SU-DHL-6 (cell line): ENCODE measurements at regions not wholly inside any gene's neighbourhood (a gene's known extent, or its start where the extent isn't known, plus 50 kb on each side); places are given as distances from the start of the nearest gene placed in this dataset.

Experiments used
- H2AFZ ChIP-seq: fragments of 200-600 bp; sonication (generic); 2 replicates; pipeline ENCODE4 v1.6.1; 2014; ENCODE audit warnings: low read depth, mild to moderate bottlenecking, moderate library complexity, mixed read lengths, antibody characterized with exemption, low read length; ENCODE audit not compliant: severe bottlenecking
- H3F3A ChIP-seq: fragments of 200-600 bp; shearing (Covaris generic); 2 replicates; pipeline ENCODE4 v1.6.0; 2016; ENCODE audit warnings: antibody characterized with exemption, mild to moderate bottlenecking; ENCODE audit not compliant: insufficient read depth
- H3K27ac ChIP-seq: fragments of 200-600 bp; sonication (generic); 2 replicates; pipeline ENCODE4 v1.5.1; 2016; ENCODE audit warnings: low read depth, mild to moderate bottlenecking, low read length, moderate library complexity, mixed read lengths
- H3K27me3 ChIP-seq: fragments of 200-600 bp; sonication (generic), shearing (Covaris generic); 2 replicates; pipeline ENCODE4 v1.6.0; 2014; ENCODE audit warnings: mild to moderate bottlenecking, low read length
- H3K36me3 ChIP-seq: fragments of 200-600 bp; sonication (generic); 2 replicates; pipeline ENCODE4 v1.6.1; 2014; ENCODE audit warnings: mild to moderate bottlenecking, low read length, mixed read lengths
- H3K4me2 ChIP-seq: fragments of 300-600, 200-600 bp; shearing (Covaris generic), sonication (generic); 2 replicates; pipeline ENCODE4 v1.6.0; 2014; ENCODE audit warnings: low read length, low read depth, mild to moderate bottlenecking; ENCODE audit not compliant: poor library complexity, severe bottlenecking
- H3K4me3 ChIP-seq: fragments of 200-600 bp; sonication (generic); 2 replicates; pipeline ENCODE4 v1.5.1; 2014; ENCODE audit warnings: antibody characterized with exemption, low read length, mild to moderate bottlenecking, mixed read lengths; ENCODE audit not compliant: insufficient read depth, poor library complexity, severe bottlenecking
- H3K79me2 ChIP-seq: fragments of 200-600 bp; sonication (generic); 2 replicates; pipeline ENCODE4 v1.6.1; 2014; ENCODE audit warnings: mild to moderate bottlenecking, low read length, moderate library complexity; ENCODE audit not compliant: insufficient read depth
- H3K9ac ChIP-seq: fragments of 200-600 bp; sonication (generic); 2 replicates; pipeline ENCODE4 v1.7.0; 2014; ENCODE audit warnings: mild to moderate bottlenecking, low read length
- H3K9me2 ChIP-seq: fragments of 200-600 bp; sonication (generic); replicated peaks from 2 replicates; pipeline ENCODE4 v1.6.1; 2014; ENCODE audit warnings: low read length; ENCODE audit not compliant: insufficient read depth
- H3K9me3 ChIP-seq: fragments of 200-600 bp; sonication (generic); 2 replicates; pipeline ENCODE4 v1.6.1; 2014; ENCODE audit warnings: low read length, mixed read lengths; ENCODE audit not compliant: insufficient read depth
- H4K20me1 ChIP-seq: fragments of 200-600 bp; sonication (generic); 2 replicates; pipeline ENCODE4 v1.6.1; 2014; ENCODE audit warnings: low read depth, mild to moderate bottlenecking, antibody characterized with exemption, low read length, moderate library complexity, mixed read lengths
- CTCF ChIP-seq: fragments of 200-600 bp; sonication (generic); IDR thresholded peaks from one replicate; pipeline ENCODE4 v1.5.1; 2017; ENCODE audit warnings: antibody characterized with exemption, mild to moderate bottlenecking, low read length, moderate library complexity; ENCODE audit not compliant: insufficient read depth, poor library complexity, severe bottlenecking
- EZH2phosphoT487 ChIP-seq: fragments of 200-600 bp; sonication (generic), shearing (Covaris generic); conservative IDR thresholded peaks from 2 replicates; pipeline ENCODE4 v1.6.1; 2018; ENCODE audit warnings: mild to moderate bottlenecking, antibody characterized with exemption, low read length, moderate library complexity, mixed read lengths

GRCh38 chr2:164187121-164187520 lies 434.2 kb downstream of the GRB14 start:
- TF ChIP-seq EZH2phosphoT487 (no peak), CTCF (no peak)
- Histone ChIP-seq H3K79me2 (no peaks in the 10 kb centered on the region), H3K4me2 (no peak overlapping the region), H3K9ac (no peak overlapping the region), H2AFZ (no peak overlapping the region), H3K9me2 (no peaks in the 10 kb centered on the region), H3K27me3 (no peaks in the 10 kb centered on the region), H3K9me3 (no peaks in the 10 kb centered on the region), H4K20me1 (no peaks in the 10 kb centered on the region), H3F3A (no peaks in the 10 kb centered on the region), H3K36me3 (no peaks in the 10 kb centered on the region), H3K4me3 (no peak overlapping the region), H3K27ac (no peak overlapping the region)

GRCh38 chr2:164186591-164186990 lies 434.7 kb downstream of the GRB14 start:
- H3F3A ChIP-seq: no peaks in the 10 kb centered on the region
- H4K20me1 ChIP-seq: no peaks in the 10 kb centered on the region
- no peaks in the 10 kb centered on the region for H3K36me3 ChIP-seq
- H3K4me3 ChIP-seq: no peak overlapping the region
- no peaks in the 10 kb centered on the region for H3K9me2 ChIP-seq
- H3K79me2 ChIP-seq: no peaks in the 10 kb centered on the region
- H3K9ac ChIP-seq: no peak overlapping the region
- no peak overlapping the region for H2AFZ ChIP-seq
- H3K9me3 ChIP-seq: no peaks in the 10 kb centered on the region
- TF ChIP-seq CTCF (no peak), EZH2phosphoT487 (no peak)
- H3K4me2 ChIP-seq: no peak overlapping the region
- H3K27me3 ChIP-seq: no peaks in the 10 kb centered on the region; the same call in 1 of the 2 replicates
- no peak overlapping the region for H3K27ac ChIP-seq

- Histone ChIP-seq H3K9me2 (no peaks in the 10 kb centered on the region), H4K20me1 (no peaks in the 10 kb centered on the region), H3K9ac (no peak overlapping the region), H2AFZ (no peak overlapping the region), H3K79me2 (no peaks in the 10 kb centered on the region), H3K36me3 (no peaks in the 10 kb centered on the region), H3K27me3 (no peaks in the 10 kb centered on the region; the same call in 1 of the 2 replicates), H3K27ac (no peak overlapping the region), H3K4me3 (no peak overlapping the region), H3F3A (no peaks in the 10 kb centered on the region), H3K4me2 (no peak overlapping the region), H3K9me3 (no peaks in the 10 kb centered on the region)
- TF ChIP-seq EZH2phosphoT487: no peak
- no peak for TF ChIP-seq CTCF
These were observed 439.1 kb downstream of the GRB14 start for GRCh38 chr2:164182116-164182627.
